ENCODE measurements at regions not wholly inside any gene's neighbourhood (a gene's known extent, or its start where the extent isn't known, plus 50 kb on each side); places are given as distances from the start of the nearest gene placed in this dataset.

DNA sequence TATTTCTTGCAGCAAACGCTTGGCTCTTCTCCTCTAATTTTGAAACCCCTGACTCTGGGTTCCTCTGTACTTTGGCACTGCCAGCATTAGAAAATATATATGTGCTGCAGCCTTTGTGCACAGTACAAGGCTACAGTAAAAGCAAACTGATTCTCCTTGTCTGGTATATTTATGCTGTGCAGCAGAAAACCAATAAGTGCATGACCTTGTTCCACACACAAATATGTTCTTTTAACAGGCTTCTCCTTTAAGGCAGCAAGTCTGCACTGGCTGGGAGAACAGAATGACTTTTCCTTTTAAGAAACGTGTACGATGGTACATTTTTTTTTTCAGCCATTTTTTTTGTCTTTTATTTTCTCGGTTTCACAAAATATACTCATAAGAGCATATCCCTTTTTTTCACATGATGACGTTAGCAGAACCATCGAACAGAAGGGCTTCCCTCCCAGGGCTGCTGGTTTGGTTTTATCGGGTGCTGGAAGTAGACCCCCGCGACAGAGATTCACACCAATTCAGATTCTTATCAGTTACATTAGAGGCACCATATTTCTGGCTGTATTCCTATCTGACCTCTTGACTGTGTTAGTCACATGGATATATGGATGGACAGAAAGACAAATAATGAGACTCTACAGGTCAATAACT lies 129.9 kb upstream of the ARID1B start:
- no peak for TF ChIP-seq POLR2A (IDR thresholded peaks at IDR 0.05)
- TF ChIP-seq, protein P1, sequence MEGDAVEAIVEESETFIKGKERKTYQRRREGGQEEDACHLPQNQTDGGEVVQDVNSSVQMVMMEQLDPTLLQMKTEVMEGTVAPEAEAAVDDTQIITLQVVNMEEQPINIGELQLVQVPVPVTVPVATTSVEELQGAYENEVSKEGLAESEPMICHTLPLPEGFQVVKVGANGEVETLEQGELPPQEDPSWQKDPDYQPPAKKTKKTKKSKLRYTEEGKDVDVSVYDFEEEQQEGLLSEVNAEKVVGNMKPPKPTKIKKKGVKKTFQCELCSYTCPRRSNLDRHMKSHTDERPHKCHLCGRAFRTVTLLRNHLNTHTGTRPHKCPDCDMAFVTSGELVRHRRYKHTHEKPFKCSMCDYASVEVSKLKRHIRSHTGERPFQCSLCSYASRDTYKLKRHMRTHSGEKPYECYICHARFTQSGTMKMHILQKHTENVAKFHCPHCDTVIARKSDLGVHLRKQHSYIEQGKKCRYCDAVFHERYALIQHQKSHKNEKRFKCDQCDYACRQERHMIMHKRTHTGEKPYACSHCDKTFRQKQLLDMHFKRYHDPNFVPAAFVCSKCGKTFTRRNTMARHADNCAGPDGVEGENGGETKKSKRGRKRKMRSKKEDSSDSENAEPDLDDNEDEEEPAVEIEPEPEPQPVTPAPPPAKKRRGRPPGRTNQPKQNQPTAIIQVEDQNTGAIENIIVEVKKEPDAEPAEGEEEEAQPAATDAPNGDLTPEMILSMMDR (IDR thresholded peaks at IDR 0.05) = no peak
